OCI-LY7 (cell line): ENCODE measurements at regions not wholly inside any gene's neighbourhood (a gene's known extent, or its start where the extent isn't known, plus 50 kb on each side); places are given as distances from the start of the nearest gene placed in this dataset.

Experiments
- CTCF ChIP-seq: fragments of 200-600 bp; sonication (generic); conservative IDR thresholded peaks from 2 replicates; pipeline ENCODE4 v1.5.1; 2014; ENCODE audit warnings: mild to moderate bottlenecking, antibody characterized with exemption, low read length, moderate library complexity, mixed read lengths
- EZH2phosphoT487 ChIP-seq: fragments of 200-600 bp; sonication (generic); IDR thresholded peaks from 2 replicates; pipeline ENCODE4 v1.6.1; 2018; ENCODE audit warnings: low read depth, borderline replicate concordance, mild to moderate bottlenecking, mixed run types, antibody characterized with exemption, low read length, moderate library complexity, mixed read lengths

GRCh38 chrX:67094061-67094460, 449.8 kb upstream of the AR start:
- TF ChIP-seq CTCF (no peak), EZH2phosphoT487 (no peak)
